G401.6 (cell line): ENCODE measurements at regions not wholly inside any gene's neighbourhood (a gene's known extent, or its start where the extent isn't known, plus 50 kb on each side); places are given as distances from the start of the nearest gene placed in this dataset.
"Not testable (repeated sequence)": the region's sequence is repeated elsewhere in the genome, so short reads cannot be mapped to it uniquely, and the experiment has no call there.

ENCODE experiments used
- FAIRE-seq: peaks from 2 replicates; lab custom pipeline; 2012; peaks lifted over from hg19 to GRCh38; lab: Jason Lieb, UNC

DNA sequence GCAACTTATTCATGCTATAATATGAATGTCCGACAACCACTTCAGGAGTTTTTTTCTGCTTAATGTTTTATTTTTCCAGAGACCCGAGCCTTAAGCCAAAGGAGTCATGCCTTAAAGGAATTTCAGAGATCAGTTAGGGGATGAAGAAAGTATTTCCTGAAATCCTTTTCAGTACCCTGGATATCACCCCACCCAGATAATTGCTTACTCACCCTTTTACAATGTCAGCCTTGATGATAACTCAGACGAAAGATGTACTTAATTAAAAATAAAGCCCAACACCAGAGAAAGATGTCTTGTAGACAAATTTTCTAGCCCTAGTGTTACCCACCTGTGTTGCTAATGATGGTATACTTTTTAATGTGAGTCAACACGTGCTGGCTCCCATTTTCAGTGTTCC is 124.1 kb downstream of the XCL2 start:
- FAIRE-seq, result no peak

DNA sequence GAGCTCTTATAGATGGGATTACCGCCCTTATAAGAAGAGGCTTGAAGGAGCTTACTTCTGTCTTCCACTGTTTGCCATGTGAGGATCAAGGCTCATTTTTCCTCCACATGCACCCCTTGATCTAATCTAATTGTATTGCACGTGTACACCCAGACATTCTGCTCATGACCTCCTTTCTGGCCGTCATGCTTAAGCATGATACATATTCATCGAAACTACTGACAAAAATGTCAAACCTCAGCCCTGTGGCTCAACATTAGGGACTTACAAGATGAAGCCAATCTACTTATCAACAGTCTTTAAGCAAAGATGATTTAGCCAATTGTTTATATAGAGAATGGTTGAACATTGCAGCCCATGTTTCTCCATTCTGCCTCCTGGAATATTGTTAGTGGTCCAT is 127.6 kb downstream of the XCL2 start:
- FAIRE-seq, result no peak

DNA sequence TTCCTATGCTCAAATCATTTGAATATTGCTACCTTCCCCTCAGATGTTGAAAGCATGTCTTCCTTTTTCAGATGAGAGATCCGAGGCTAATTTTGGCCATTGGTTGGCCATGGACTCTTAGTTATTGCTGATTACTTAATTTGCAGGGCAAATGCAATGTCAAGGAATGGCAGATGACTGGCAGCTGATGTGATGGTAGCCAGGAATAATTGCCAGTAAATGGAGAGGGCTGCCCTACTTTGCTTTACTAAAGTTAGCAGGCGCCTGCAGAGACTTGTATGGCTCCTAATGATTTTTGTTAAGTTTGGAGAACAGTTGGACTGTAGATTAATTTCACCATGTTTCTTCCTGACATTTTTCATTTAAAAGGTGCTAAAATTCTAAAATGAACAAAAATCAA is 128.9 kb downstream of the XCL2 start:
- FAIRE-seq, result no peak

DNA sequence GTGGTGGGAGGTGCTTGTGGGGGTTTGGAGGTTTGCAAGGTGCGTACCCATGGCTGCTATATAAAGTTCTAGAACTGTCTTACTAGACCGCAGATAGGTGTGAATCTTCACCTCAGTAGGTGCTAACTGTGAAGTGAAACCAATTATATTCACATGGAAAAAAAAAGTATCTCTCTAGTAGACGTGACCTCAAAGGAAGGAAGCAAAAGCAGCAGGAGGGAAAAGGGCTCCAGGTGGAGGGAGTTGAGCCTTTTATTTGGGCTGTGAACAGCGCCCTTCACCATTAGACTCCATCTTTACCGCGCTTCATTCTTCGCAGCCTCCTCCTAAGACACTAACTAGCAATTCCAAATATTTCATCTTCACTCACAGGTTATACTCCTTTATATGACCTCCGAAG is 129.8 kb downstream of the TBX19 start:
- no peak for FAIRE-seq

DNA sequence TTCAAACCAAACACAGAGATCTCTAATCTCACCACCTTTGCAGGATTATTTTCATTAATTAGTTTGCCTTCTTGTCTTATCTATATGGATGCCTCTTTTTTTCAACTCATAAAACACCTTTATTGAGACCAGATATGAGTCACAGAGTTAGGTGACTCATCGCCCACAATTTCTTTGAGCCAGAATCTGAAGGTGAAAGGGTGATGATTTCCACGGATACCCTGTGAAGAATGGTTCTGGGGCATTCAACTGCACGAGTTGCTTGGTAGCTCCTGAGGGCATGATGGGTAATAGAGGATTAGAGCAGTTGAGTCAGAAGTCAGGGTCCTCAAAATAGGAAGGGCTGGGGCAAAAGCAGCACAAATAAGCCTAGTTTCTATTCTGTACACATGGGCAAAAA is 128.2 kb downstream of the TBX19 start:
- FAIRE-seq, result no peak

DNA sequence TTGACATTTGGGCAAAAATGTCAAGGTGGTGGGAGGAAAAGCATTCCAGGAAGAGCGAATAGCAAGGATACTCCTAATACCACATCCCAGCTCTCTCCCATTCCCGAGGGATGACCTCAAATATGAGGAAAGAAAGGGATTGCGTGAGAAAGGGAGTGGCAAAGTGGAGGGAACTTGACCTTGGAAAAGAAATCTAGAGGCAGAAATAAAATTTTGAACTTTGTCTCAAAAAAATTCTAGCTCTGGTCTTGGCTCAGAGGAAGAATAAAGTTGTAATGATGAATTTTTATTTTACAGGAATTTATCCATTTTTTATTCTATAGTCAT is 127.8 kb downstream of the TBX19 start:
- no peak for FAIRE-seq

DNA sequence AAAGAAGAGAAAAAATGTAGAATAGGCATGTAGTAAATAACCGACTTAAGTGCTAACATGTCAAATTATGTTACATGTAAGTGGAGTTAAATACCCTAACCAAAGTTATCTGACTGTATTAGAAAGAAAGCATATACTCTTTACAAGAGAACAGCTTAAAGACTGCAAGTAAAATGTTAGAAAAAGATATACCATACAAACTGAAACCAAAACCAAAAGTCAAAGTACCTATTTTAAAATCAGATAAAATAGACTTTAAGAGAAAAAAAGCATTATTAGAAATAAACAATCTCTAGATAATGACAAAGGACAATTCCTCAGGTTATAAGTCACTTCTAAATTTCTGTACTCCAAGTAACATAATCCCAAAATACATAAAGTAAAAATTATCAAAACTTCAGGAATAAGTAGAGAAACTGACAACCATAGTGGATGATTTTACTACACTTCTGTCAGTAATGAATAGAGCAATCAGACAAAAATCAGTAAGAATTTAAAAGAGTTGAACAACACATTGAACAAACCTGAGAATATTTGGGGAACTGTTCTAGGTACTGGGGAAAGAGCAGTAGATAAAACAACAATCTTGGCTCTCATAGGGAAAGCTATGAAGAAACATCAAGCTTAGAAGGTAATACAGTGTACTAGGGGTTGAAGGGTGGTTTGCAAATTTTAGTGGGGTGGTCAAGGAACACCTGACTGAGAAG is 127.3 kb downstream of the TBX19 start:
- FAIRE-seq, result no peak

DNA sequence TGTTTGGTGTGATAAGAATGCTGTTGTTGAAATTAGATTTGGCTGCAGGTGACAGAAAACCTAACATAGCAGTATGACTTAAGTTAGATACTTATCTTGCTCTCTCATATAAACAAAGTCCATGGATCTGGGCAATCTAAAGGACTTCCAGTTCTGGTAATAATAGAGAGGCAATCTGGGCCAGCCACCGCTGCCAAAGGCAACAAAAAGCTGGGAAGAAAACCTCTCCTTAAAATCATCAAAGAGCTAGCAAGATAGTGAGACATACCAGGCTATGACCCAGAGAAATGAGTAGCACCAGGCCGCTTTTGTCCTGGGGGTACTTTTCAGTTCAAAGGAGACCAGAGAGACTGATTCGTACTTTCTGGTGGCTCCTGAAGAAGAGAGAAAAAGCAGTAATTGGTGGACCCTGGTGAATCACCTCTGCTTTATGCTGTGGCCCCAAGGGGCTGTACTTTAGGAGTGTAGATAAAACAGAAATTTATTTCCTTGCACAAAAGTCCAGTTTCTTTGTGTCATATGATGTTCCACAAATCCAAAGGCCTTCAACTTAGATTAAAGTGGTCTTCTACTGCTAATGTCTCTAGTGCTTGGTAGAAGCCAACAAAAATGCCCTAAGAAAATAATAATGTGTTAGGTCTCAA is 125.4 kb downstream of the TBX19 start:
- FAIRE-seq, result no peak

DNA sequence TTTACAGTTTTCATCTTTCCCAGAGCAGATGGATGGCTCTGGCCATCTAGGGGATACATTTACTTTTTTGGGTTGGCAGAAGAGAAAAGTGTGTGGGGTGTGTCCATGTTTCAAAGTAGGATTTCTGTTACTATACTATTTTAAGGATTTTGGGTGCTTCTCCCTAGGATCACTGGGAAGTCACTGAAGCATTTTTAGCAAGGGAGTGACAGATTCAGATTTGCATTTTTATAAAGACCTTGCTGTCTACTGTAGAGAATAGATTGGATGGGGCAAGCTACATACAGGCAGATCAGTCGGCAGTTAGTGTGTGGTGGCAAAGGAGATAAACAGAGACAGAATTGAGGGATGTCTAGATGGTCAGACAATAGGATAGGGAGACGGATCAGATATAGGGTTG is 122.5 kb downstream of the TBX19 start:
- FAIRE-seq, result no peak

DNA sequence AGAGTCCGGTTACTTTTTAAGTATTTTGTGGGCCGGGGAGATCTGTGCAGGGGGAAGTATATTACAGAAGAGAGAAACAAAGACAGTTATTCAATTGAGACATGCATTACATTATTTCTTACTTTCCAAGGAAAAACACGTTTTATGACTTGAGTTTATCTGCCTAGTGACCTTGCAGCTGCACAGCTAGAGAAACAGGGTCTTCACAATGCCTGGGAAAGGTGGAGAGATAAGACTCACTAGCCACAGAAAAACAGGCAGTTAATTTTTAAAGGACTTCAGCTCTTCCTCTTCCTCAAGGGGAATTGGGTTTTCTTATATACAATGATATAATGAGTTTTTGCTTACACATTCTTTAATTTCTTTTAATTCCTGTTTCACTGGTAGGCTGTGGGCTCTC is 121.8 kb downstream of the TBX19 start:
- not testable (repeated sequence) for FAIRE-seq

DNA sequence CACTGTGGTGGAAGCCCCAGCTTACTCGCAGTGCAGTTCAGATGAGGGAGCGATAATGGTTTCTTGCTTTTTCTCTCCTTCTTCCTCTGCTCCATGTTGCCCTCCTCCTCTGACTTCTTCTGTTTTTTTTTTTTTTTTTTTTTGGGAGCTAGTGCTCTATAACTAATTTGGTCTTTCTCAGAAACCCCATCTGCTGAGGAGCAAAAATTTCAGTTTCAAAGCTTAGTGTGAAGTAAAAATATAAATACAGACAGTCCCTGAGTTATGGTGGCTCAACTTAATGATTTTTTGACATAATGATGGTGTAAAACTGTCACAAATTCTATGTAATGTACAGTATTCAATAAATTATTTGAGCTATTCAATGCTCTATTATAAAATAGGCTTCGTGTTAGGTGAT is 120.7 kb downstream of the TBX19 start:
- no peak for FAIRE-seq

DNA sequence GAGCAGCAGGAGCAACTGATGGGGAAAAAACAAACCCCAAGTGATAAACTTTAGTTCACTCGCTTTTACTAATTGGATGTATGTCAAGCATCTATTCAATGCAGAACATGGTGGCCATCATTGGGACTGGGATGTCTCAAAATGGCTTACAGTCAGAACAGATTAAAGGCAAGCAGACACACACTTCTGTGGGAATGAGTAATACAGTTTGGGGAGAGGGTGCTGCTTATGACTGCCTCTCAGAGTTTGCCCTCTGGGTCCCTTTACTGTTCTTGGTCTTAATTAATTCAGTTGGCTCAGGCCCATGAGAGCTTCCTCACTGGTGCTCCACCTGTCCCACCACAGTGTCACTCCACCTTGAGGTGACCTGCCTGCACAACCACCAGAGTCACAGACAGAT is 119.5 kb downstream of the TBX19 start:
- no peak for FAIRE-seq

DNA sequence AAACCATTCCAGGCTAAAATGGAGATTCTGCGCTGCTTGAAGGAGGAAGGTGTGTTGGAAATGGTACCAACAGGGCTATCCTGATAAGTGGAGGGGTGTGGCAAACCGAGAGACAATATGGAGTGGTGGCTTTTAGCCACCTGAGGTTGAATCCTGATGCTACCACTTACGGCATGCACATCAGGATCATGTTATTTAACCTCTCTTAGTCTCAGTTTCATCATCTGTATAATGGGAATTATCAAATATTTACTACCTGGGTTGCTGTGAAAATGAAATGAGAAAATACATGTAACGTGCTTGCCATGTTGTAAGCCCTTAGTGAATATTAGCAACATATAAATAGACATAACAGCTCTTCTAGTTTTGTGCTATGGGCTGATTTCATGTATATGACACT is 117.1 kb downstream of the TBX19 start:
- no peak for FAIRE-seq

DNA sequence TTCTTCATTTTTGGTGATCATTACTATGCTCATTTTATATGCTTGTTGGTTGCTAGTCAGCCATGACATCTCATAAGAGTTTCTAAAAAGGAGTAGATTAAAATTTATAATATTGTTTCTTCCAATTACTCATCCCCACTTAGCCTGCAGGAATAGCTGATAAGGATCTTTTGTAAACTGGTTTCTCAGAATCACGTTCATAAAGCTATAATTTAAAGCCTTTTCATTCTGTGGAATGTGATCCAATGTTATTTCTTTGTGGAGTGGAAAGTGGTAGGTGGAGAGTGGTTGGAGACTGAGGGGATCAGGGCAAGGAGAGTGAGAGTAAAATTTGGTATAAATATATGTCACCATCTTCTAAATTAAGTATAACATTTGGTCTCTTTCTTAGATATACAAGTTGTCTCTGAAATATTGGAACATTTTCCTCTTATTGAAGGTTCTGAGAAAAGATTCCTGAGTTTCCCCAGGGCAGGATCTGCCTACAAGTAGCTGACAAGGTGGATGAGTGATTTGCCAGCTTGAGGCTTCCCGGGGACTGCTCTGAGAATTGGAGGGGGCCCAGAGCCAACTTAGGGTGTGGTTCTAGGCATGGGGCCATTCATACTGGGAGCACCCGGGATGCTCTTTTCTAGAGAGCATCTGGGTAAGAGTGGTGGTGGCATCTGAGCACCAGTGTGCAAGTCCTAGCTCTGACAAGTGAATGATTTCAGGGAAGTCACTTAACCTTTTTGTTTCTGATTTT is 116.4 kb downstream of the TBX19 start:
- no peak for FAIRE-seq

DNA sequence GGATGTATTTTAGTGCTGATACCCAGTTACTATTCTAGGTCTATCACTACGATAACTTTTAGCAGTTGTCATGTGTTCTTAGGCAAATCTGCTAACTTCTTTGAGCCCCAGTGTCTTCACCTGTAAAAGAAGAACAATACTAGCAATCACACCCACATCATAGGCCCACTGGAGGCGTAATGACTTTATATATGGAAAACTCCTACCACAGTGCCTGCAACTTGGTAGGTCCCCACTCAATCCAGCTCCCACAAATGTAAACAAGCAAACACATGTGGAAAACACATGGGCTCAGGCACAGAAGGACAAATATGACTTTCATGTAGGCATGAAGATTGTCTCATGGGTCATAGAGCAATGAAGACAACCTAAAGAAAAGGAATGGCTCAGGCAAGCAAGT is 115.8 kb downstream of the TBX19 start:
- no peak for FAIRE-seq

DNA sequence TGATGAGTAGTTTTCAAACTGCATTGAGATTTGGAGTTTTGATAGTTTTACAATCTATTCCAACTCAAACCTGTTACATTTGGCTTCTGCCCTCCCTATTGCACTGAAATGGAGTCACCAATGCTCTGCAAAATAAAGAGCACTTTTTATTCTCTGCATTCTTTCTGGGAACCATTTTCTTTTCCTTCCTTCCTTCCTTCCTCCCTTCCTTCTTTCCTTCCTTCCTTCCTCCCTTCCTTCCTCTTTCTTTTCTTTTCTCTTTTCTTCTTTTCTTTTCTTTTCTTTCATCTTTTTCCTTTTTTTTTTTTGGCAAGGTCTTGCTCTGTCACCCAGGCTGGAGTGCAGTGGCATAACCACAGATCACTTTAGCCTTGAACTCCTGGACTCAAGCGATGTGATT is 114.2 kb downstream of the TBX19 start:
- no peak for FAIRE-seq

DNA sequence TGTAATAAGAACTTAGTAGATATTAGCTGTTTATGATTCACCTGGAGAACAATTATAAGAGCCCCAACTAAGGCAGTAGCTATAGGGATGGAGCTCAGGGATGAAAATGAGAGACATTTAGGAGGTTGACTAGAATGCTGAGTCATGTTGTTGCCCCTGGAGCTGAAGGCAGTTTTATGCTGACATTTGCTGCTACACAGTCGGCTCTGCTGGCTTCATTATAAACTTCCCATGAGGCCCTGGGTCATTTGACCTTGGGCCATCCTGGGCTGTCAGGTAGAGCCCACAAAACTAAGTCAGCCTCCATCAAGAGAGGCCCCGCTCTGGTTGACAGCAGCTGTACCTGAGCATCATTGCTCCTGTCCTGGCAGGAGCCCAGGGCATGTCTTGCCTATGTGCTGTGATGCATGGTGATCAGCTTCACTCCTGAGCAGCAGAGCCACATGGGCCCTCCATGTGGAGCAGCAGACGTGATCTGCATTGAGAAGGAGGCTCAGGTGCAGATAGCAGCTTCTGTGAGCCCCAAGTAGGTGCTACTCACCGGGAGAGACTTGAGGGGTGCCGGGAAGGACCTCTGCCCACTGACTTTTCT is 112.4 kb downstream of the TBX19 start:
- no peak for FAIRE-seq

DNA sequence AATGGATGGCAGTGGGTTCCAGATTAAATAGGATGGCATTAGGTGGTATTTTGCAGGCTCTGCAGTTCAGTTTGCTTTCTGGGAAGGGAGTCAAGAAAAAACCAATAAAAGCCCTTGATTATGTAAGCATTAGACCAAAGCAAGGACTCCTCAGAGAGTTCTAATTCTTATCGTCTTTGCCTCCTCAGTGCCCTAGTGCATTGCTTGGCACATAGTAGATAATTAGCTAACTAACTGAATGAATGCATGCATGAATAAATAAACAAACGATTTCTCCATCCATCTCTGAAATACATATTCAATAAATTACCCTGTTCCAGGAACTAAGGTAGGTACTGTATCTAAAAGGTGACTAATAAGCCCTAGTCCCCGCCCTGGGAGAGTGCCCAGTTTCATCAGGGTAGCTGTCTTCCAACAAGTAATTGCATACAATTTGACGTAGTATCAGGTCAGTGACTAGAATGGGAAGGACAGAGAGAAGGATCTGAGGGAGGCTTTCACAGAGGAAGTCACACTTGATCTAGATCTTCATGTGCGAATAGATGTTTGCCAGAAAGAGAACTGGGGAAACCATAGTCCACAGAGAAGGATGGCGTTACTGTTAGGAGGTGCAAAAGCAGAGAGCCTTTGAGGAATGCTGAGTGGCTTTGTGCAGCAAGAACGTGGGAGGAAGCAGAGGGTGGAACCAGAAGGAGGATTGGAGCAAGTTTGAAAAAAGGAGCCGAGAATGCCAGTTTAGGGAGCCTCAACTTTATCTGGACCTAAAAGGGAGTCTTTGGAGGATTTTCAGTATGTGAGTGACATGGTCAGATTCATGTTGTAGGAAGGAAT is 111.4 kb downstream of the TBX19 start:
- FAIRE-seq, result no peak

DNA sequence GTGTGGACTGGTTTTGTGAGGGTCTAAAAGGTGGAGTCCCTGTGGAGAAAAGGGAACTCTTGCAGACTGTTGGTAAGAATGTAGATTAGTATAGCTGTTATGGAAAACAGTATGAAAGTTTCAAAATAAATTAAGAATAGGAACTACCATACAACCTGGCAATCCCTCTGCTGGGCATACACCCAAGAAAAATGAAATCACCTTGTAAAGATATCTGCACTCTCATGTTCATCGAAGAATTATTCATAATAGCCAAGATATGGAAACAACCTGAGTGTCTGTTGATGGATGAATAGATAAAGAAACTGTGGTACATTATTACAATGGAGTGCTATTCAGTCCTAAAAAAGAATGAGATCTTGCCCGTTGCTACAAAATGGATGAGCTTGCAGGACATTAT is 109.6 kb downstream of the TBX19 start:
- no peak for FAIRE-seq

DNA sequence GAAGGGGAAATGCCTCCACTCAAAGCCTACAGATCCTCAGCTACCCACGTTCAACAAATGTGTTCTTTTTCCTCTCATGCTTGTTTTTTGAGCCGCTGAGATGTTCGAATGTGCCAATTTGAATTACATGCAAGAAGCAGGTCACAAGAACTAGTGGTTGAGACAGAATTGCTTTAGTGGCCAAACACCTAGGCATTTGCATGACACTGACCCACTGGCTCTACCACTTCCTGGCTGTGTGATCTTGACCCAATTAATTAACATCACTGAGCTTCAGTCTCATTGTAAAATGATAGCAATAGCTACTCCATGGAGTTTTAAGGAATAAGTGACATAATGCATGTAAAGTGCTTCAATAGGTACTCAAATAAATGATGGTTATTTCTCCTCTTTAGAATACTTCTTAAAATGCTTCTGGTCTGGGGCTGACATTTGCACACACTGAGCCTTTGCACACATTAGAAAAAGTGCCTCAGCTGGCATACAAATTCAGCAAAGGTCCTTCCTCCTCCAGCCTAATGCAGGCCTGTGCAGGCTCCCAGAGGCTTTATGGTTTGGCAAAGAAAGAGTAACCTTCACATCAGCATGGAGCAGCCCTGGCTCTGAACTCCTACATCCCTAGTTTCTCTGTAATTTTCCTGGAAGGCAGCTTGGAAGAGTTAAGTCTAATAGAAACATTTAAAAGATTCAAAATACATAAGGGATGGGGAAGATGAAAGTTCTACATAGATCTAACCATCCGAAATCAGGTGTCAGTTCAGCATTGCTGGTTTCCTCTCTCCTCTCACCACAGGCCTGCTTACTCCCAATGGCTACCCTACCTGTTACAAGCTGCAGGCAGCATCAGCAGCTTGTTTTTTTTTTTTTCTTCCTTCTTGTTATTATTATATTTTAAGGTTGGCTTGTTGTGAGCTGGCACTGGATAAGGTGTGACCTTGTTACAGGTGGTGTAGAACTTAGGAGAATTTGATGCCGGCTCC is 107.4 kb downstream of the TBX19 start:
- FAIRE-seq, result no peak

DNA sequence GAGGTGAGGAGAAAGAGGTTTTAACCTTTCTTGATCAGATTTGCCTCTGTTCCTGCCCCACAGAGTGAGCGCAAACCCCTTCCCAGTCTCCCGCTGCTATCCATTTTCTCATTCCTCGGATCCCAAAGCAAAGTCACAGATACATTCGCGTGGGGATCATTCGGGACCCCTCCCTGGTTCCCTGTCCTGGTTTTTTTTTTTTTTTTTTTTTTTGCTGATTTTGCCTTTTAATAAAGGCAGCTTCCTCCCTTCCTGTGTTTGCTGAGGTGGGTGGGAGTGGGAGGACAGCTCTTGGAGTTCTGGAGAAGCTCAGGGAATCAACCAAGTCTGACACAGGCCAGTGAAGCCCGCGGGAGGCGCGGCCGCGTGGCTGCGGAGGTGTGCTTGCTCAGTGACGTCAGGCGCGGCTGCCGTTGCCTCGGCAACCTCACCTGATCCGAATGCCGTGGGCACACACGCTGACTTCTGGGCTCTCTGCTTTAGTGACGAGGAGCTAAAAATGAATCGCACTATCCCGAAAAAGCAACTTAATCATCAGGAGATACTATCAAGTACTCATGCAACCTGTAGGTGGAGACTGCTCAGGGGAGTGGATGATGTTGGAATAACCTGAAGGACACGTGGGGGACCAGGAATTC is 106.4 kb downstream of the TBX19 start:
- no peak for FAIRE-seq
